Retinal pigment epithelial cell (primary cell): ENCODE measurements at regions not wholly inside any gene's neighbourhood (a gene's known extent, or its start where the extent isn't known, plus 50 kb on each side); places are given as distances from the start of the nearest gene placed in this dataset.

Experiments used
- DNase-seq: peaks from one replicate; pipeline ENCODE4 v3.0.0-alpha.2; 2010; ENCODE audit warnings: low read depth
- H3K4me3 ChIP-seq: 2 replicates; pipeline ENCODE4 v1.5.1; 2011; ENCODE audit warnings: mild to moderate bottlenecking, low read length, control low read depth, moderate library complexity
- TF ChIP-seq, protein P1 (sequence below): conservative IDR thresholded peaks from 2 replicates; pipeline ENCODE4 v1.5.1; 2011; ENCODE audit warnings: low read depth, low read length, control low read depth, inconsistent platforms

DNA sequence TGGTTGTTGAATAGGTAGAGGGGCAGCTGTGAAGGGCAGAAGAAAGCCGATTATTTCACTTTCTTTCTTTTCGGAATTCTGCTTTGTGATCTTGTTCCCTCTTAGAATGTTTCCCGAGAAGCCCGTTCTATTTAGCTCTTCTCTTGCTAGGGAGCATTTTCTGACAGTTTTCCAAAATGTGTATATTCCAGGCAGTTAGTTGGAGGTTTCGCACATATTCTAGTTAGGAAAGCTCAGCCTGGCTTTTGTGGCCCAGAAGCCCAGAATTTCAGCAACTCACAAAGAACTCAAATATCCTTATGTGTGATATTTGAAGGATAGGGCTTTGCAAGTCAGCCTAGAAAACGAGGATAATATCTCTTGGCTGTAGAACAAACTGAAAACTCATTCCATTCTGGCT is 461.0 kb upstream of the C9orf72 start:
- TF ChIP-seq, protein P1, sequence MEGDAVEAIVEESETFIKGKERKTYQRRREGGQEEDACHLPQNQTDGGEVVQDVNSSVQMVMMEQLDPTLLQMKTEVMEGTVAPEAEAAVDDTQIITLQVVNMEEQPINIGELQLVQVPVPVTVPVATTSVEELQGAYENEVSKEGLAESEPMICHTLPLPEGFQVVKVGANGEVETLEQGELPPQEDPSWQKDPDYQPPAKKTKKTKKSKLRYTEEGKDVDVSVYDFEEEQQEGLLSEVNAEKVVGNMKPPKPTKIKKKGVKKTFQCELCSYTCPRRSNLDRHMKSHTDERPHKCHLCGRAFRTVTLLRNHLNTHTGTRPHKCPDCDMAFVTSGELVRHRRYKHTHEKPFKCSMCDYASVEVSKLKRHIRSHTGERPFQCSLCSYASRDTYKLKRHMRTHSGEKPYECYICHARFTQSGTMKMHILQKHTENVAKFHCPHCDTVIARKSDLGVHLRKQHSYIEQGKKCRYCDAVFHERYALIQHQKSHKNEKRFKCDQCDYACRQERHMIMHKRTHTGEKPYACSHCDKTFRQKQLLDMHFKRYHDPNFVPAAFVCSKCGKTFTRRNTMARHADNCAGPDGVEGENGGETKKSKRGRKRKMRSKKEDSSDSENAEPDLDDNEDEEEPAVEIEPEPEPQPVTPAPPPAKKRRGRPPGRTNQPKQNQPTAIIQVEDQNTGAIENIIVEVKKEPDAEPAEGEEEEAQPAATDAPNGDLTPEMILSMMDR, result no peak
- no peak overlapping the region for H3K4me3 ChIP-seq
- DNase-seq, result no peak

DNA sequence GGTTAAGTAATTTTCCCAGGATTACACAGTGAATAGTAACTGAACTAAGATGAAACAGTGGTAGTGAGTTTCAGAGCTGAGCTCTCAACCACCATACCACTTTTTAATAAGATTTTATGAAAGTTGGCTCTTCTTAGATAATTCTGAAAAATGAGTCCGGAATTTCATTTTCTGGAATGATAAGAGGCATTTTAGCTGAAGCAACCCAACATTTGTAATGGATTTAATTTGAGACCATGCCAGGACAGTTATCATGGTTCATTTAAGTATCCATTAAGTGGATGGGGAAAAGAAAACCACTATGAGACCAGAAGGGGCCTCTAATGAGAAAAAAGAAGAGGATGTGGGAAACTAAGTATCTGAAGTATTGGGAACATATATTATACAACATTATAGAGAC is 464.7 kb upstream of the C9orf72 start:
- TF ChIP-seq, protein P1, result no peak
- no peak for DNase-seq
- H3K4me3 ChIP-seq, result no peak overlapping the region

DNA sequence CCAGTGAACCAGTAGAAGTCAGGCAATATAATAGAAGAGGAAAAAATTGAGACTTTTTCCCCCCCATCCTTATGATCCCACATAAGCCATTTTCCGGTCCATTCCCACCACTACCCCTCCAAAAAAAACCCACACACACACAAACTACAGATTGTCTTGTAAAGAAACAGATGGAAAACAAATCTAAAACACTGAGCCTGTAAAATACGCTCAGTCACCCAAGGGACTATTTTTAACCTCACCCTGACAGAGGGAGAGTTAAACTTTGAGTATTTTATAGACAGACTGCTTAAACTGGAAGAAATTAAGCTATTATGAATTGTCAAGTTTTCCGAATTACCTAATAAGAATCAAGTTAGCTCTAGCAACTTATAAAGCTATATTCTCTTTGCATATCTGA is 471.8 kb upstream of the C9orf72 start:
- DNase-seq, result no peak
- TF ChIP-seq, protein P1, result no peak
- no peak overlapping the region for H3K4me3 ChIP-seq

DNA sequence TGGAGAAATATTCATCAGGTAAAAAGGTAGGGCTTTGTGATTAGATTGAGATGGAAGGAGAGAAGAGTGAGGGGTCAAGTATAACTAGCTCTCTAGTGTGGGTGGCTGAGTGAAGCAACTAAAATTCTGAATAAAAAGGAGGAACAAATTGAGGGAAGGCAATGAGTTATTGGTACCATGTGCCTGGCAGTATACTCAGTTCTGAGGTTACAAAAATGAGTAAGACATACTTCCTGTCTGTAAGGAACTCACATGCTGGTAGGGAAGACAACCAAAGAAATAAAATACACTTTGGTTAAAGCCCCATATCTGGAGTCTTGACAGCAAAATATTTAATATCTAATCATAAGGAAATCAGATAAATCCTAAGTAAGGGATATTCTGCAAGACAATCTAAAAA is 476.8 kb upstream of the C9orf72 start:
- no peak for DNase-seq
- H3K4me3 ChIP-seq, result no peak overlapping the region
- TF ChIP-seq, protein P1, result no peak

DNA sequence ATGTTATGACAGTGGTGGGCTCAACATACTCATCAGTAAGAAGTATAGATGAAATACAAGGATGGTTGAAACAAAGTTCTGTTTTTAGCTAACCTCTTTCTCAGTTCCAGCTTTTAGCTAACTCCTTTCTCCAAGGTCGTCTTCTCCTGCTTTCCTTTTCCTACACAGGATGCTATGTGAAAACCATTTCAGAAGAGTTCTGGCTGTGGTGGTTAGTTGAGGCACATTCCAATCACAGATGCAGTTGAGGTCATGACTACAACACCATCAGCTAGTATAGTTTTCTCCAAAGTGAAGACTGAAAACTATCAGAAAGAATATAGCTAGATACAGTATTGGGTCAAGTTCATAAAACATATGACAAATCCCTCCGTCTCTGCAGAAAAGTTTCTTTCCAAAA is 477.7 kb upstream of the C9orf72 start:
- no peak for DNase-seq
- TF ChIP-seq, protein P1, result no peak
- no peak overlapping the region for H3K4me3 ChIP-seq

DNA sequence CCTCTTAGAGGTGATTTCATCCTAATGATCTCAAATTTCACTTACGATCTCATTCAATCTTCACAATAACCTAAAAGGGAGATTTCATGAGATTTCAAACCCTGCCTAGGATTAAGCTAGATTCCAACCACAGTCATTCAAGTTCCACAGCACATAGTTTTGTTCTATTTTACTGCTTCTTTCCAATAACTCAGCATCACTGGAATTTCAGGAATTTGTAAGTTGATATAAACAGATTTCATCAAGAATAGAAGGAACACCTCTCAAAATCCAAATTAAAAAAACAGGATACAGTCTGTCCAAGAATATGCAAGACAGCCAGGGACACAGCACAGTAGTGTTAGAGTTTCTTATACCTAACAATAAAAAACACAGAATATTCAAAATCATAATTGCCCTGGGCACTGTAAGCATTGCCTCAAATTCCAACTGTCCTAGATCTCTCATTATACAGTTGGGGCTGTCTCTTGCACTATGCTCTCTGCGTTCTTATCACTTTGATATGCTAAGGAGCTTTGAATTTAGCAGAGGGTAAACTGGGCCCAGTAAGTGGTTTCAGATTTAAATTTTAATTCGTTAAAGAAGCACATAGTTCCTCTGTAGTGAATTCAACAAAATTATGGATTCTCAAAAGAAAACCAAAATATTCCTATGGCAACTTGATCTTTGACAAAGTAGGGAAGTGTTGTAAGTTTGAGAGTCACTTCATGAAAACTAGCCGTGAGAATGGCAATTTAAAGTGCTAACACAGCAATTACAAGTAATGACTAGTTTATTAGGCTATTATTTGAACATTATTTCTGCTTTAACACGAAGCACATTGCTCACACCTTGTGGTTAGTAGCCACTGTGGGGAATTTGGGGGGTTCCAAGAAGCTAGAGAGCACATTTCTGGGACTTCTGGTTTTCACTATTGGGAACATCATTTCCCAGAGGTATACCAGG is 478.6 kb upstream of the C9orf72 start:
- no peak overlapping the region for H3K4me3 ChIP-seq
- DNase-seq, result peak; percentile 59
- TF ChIP-seq, protein P1, result no peak
